ENCODE measurements at regions not wholly inside any gene's neighbourhood (a gene's known extent, or its start where the extent isn't known, plus 50 kb on each side); places are given as distances from the start of the nearest gene placed in this dataset.

DNA sequence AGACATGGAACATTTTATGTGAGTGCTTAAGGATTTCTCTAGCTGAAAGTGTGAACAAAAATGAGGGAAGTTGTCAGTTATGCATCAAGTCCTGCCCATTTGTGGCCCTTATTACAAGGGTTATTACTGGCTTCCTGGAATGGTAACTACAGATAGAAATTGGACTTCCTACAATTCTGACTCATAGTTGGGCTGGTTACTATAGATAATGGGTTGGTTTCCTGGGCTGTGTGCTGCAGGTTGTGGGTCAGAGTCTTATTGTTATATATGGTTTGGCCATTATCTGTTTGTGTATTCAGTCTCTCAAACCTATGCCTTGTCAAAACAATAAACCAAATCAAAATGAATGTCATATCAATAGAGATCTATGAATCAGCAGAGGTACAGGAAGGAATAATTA lies 313.7 kb downstream of the ADAMTS20 start:
- DNase-seq (ENCODE audit: low spot score), result no peak
- Histone ChIP-seq H3K4me3 (no peak overlapping the region), H3K27ac (no peak overlapping the region), H3K36me3 (no peaks in the 10 kb centered on the region), H3K4me1 (replicated peaks) (no peaks in the 10 kb centered on the region), H3K9me3 (no peaks in the 10 kb centered on the region), H3K27me3 (replicated peaks; ENCODE audit: insufficient read depth) (no peaks in the 10 kb centered on the region)
- intact Hi-C loops (cut with DNase I), result no loop called here
- no peak for TF ChIP-seq POLR2A (IDR thresholded peaks at IDR 0.05)
- TF ChIP-seq POLR2AphosphoS5 (IDR thresholded peaks at IDR 0.05), result no peak
- TF ChIP-seq CTCF (IDR thresholded peaks at IDR 0.05), result no peak

DNA sequence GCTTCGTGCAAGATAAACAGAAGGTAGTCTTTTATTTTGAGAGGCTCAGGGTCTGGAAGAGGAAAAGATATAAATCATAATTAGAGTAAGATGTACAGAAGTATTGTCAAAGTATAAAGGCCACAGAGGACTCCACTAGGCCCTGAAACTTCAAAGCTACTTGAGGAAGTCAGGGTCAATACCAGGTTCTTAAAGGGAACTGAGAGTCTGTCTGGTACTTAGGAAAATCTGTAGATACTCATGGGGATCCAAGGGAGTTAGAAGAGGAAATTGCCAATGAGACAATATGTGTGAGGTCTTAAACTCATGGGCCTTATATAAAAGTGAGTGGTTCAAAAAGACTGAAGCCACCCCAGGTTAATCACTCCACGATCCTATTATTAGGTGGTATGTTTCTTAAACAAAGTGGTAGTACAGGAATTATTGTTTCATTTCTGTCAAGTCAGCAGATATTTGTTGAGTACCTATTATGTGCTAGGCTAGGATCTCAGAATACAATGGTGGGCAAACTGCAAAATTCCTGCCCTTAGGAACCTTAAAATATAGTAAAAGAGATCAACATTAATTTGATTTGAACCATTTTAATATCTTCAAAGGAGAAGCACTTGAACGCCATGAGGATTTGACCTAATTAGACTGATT lies 314.6 kb downstream of the ADAMTS20 start:
- Histone ChIP-seq H3K4me1 (replicated peaks) (no peaks in the 10 kb centered on the region), H3K27ac (no peak overlapping the region), H3K4me3 (no peak overlapping the region), H3K36me3 (no peaks in the 10 kb centered on the region), H3K27me3 (replicated peaks; ENCODE audit: insufficient read depth) (no peaks in the 10 kb centered on the region), H3K9me3 (no peaks in the 10 kb centered on the region)
- 83% methylated on average over 3 of the region's 3 CpGs for WGBS
- TF ChIP-seq POLR2AphosphoS5 (IDR thresholded peaks at IDR 0.05) (no peak), POLR2A (IDR thresholded peaks at IDR 0.05) (no peak), CTCF (IDR thresholded peaks at IDR 0.05) (no peak)
- DNase-seq (ENCODE audit: low spot score), result no peak
- intact Hi-C loops (cut with DNase I), result no loop called here

DNA sequence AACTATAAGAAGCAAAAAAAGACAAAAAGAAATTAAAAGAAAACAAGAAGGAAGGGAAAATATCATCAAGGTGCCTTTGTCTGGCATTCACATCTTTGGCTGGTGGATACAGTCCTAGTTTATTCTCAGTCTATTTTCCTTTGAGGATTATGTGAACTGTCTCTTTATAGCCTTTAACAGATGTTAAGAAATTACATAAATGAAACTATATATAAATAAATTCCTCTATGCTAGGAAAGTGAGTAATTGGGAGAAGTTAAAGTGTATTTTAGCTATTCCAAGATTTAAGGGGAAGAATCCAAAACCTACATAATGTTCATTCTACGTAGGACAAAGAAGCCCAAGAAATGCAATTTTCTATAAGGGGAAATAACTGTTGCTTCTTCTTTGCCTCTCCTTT lies 316.3 kb downstream of the ADAMTS20 start:
- DNase-seq (ENCODE audit: low spot score), result no peak
- intact Hi-C loops (cut with DNase I), result no loop called here
- 96% methylated on average over 1 of the region's 1 CpG for WGBS

DNA sequence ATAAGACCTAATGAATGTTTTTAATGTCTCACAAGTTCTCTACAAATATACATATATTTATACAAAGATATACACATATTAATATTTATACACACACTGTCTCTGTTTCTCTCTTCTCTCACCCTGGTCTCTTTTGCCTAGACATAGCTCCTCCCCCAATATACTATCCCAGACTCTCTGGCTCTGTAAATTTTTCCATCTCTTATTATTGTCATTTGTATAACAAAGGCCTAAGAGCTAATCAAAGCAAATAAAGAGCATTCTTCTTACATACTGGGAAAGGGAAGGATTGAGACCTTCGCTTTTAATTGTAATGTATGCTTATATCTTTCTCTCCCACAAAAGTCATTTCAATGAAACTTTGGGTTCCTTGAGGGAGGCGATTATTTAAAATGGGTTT lies 318.1 kb downstream of the ADAMTS20 start:
- no peaks in the 10 kb centered on the region for H3K9me3 ChIP-seq

More for the DNA sequence above, 316.3 kb downstream of the ADAMTS20 start:
- H3K27ac ChIP-seq, result no peak overlapping the region
- no peak overlapping the region for H3K4me3 ChIP-seq
- no peaks in the 10 kb centered on the region for H3K4me1 ChIP-seq (replicated peaks)
- TF ChIP-seq POLR2AphosphoS5 (IDR thresholded peaks at IDR 0.05) (no peak), POLR2A (IDR thresholded peaks at IDR 0.05) (no peak), CTCF (IDR thresholded peaks at IDR 0.05) (no peak)
- H3K27me3 ChIP-seq (replicated peaks; ENCODE audit: insufficient read depth), result no peaks in the 10 kb centered on the region
- H3K36me3 ChIP-seq, result no peaks in the 10 kb centered on the region
- no peaks in the 10 kb centered on the region for H3K9me3 ChIP-seq

More for the DNA sequence above, 318.1 kb downstream of the ADAMTS20 start:
- 97% methylated on average over 2 of the region's 2 CpGs for WGBS
- TF ChIP-seq CTCF (IDR thresholded peaks at IDR 0.05) (no peak), POLR2AphosphoS5 (IDR thresholded peaks at IDR 0.05) (no peak), POLR2A (IDR thresholded peaks at IDR 0.05) (no peak)
- intact Hi-C loops (cut with DNase I), result no loop called here
- Histone ChIP-seq H3K4me1 (replicated peaks) (no peaks in the 10 kb centered on the region), H3K27ac (no peak overlapping the region), H3K27me3 (replicated peaks; ENCODE audit: insufficient read depth) (no peaks in the 10 kb centered on the region), H3K4me3 (no peak overlapping the region), H3K36me3 (no peaks in the 10 kb centered on the region)
- no peak for DNase-seq (ENCODE audit: low spot score)

Measured in prostate gland (tissue), 2 donors.